Fibroblast of mammary gland (primary cell): ENCODE measurements at regions not wholly inside any gene's neighbourhood (a gene's known extent, or its start where the extent isn't known, plus 50 kb on each side); places are given as distances from the start of the nearest gene placed in this dataset.

Experiments used
- DNase-seq: peaks from one replicate; pipeline ENCODE4 v3.0.0-alpha.2; 2010; ENCODE audit warnings: low read depth
- H3K4me3 ChIP-seq: 2 replicates; pipeline ENCODE4 v1.5.1; 2011; ENCODE audit warnings: low read depth, mild to moderate bottlenecking, low read length, moderate library complexity; ENCODE audit not compliant: control insufficient read depth
- TF ChIP-seq, protein P1 (sequence below): conservative IDR thresholded peaks from 2 replicates; pipeline ENCODE4 v1.5.1; 2011; ENCODE audit warnings: low read depth, low read length, inconsistent platforms; ENCODE audit not compliant: control insufficient read depth, insufficient read depth

DNA sequence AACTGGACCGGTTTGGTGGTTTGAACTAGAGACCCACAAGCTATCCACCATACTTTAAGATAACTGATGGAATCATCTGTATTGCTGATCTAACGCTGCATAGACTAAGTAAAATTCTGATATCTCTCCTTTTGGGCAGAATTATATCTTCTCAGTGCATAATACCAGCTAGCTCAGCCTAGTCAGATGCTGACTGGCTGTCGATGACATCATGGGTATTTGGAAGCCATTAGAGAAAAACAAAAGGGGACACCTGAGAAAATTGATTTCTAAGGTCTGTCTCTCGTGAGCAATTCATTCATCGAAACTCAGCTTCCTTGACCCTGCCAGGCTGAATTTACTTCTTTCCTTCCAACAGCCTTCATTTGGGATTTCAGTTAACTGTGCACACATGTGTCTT, 263.0 kb upstream of the CCL2 start:
- no peak overlapping the region for H3K4me3 ChIP-seq
- no peak for DNase-seq
- TF ChIP-seq, protein P1, sequence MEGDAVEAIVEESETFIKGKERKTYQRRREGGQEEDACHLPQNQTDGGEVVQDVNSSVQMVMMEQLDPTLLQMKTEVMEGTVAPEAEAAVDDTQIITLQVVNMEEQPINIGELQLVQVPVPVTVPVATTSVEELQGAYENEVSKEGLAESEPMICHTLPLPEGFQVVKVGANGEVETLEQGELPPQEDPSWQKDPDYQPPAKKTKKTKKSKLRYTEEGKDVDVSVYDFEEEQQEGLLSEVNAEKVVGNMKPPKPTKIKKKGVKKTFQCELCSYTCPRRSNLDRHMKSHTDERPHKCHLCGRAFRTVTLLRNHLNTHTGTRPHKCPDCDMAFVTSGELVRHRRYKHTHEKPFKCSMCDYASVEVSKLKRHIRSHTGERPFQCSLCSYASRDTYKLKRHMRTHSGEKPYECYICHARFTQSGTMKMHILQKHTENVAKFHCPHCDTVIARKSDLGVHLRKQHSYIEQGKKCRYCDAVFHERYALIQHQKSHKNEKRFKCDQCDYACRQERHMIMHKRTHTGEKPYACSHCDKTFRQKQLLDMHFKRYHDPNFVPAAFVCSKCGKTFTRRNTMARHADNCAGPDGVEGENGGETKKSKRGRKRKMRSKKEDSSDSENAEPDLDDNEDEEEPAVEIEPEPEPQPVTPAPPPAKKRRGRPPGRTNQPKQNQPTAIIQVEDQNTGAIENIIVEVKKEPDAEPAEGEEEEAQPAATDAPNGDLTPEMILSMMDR: no peak

GRCh38 chr17:34000639-34001038, 254.4 kb upstream of the CCL2 start:
- no peak overlapping the region for H3K4me3 ChIP-seq
- TF ChIP-seq, protein P1: no peak
- no peak for DNase-seq

GRCh38 chr17:34001246-34001645, 253.8 kb upstream of the CCL2 start:
- no peak for DNase-seq
- TF ChIP-seq, protein P1: no peak
- no peak overlapping the region for H3K4me3 ChIP-seq

- DNase-seq: no peak
- TF ChIP-seq, protein P1: no peak
Measured at GRCh38 chr17:34006126-34006525, 249.0 kb upstream of the CCL2 start.

GRCh38 chr17:34008125-34008524, 247.0 kb upstream of the CCL2 start:
- no peak overlapping the region for H3K4me3 ChIP-seq
- TF ChIP-seq, protein P1: no peak
- no peak for DNase-seq

More at GRCh38 chr17:34006126-34006525, 249.0 kb upstream of the CCL2 start:
- H3K4me3 ChIP-seq: no peak overlapping the region

- DNase-seq: no peak
- H3K4me3 ChIP-seq: no peak overlapping the region
- TF ChIP-seq, protein P1: no peak
Measured at GRCh38 chr17:34009912-34010311, 245.2 kb upstream of the CCL2 start.

DNA sequence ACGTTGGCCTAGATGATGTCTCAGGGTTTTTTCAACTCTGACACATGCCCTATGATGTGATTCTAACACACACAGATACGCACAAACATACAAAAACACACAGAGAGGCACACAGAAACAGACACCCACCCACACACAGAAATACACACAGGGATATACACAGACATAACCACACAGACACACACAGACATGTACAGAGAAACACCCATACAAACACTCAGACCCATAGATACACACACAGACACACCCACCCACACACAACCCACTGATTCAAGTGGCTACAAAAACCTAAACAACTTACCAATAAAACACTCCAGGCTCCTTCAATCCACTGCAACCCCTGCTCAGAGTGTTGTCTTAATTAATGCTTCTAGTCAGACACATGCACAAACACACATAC, 244.6 kb upstream of the CCL2 start:
- TF ChIP-seq, protein P1: no peak
- DNase-seq: no peak
- H3K4me3 ChIP-seq: no peak overlapping the region
